B cell (primary cell): ENCODE measurements at regions not wholly inside any gene's neighbourhood (a gene's known extent, or its start where the extent isn't known, plus 50 kb on each side); places are given as distances from the start of the nearest gene placed in this dataset.

Source experiments
- ATAC-seq: fragments of 200-7000 bp; cut with Tn5 transposase; one replicate; pipeline ENCODE4 v1.10.0; 2021; ENCODE audit warnings: low read depth, mild to moderate bottlenecking, moderate number of reproducible peaks, moderate library complexity
- CTCF ChIA-PET: fragments of 350-600 bp; sonication (Branson Sonifier 250); formaldehyde crosslinking; loops from one replicate; lab custom pipeline; 2021; ENCODE audit warnings: antibody characterized with exemption, inconsistent platforms; lab: Charles Lee
- POLR2A ChIA-PET: fragments of 350-600 bp; sonication (Branson Sonifier 250); formaldehyde crosslinking; loops from one replicate; lab custom pipeline; 2021; ENCODE audit warnings: antibody characterized with exemption; lab: Charles Lee
- DNase-seq: peaks from one replicate; pipeline ENCODE4 v3.0.0; 2013
- H2AFZ ChIP-seq: 2 replicates; pipeline ENCODE4 v1.6.1; 2012; ENCODE audit warnings: mild to moderate bottlenecking, low read depth, low read length; ENCODE audit not compliant: insufficient read depth, poor library complexity, severe bottlenecking
- H3K27ac ChIP-seq, 2 donors: 1 replicate in 1 of 2; 2 replicates in 1 of 2; pipeline ENCODE4 v1.5.1; 2012 to 2013; ENCODE audit warnings: low read length in 2 of 2, mild to moderate bottlenecking in 2 of 2, moderate library complexity in 1 of 2
- H3K27me3 ChIP-seq, 4 experiments: fragments of 200-600 bp in 1 of 4; sonication (generic) in 1 of 4; replicated peaks in 1 of 4; 1 replicate in 2 of 4; 2 replicates in 2 of 4; pipeline versions ENCODE4 v1.6.1 to v1.7.0; 2013 to 2016; ENCODE audit warnings: low read length in 3 of 4, mild to moderate bottlenecking in 2 of 4, mixed read lengths in 1 of 4, moderate library complexity in 1 of 4; ENCODE audit not compliant: insufficient read depth in 4 of 4, control insufficient read depth in 3 of 4; ENCODE audit errors: control extremely low read depth in 1 of 4
- H3K36me3 ChIP-seq, 2 experiments: replicated peaks in 1 of 2; 1 replicate in 1 of 2; 2 replicates in 1 of 2; pipeline versions ENCODE4 v1.6.1 to v1.7.1; 2013; ENCODE audit warnings: low read length in 1 of 2; ENCODE audit not compliant: insufficient read depth in 2 of 2, control insufficient read depth in 1 of 2; ENCODE audit errors: control extremely low read depth in 1 of 2, extremely low read depth in 1 of 2
- H3K4me1 ChIP-seq, 2 donors: fragments of 200-600 bp in 1 of 2; sonication (generic) in 1 of 2; 1 replicate in 1 of 2; 2 replicates in 1 of 2; pipeline versions ENCODE4 v1.5.1 to v1.6.1; 2013 to 2017; ENCODE audit warnings: low read length in 2 of 2; ENCODE audit not compliant: control insufficient read depth in 2 of 2, insufficient read depth in 2 of 2
- H3K4me2 ChIP-seq: replicated peaks from 2 replicates; pipeline ENCODE3; 2012; ENCODE audit warnings: mild to moderate bottlenecking, low read depth, low read length; ENCODE audit not compliant: poor library complexity, severe bottlenecking
- H3K4me3 ChIP-seq, 5 experiments: fragments of 200-600 bp in 1 of 5; sonication (generic) in 1 of 5; 1 replicate in 3 of 5; 2 replicates in 2 of 5; pipeline versions ENCODE4 v1.5.1 to v1.7.0; 2011 to 2016; ENCODE audit warnings: low read length in 4 of 5, mild to moderate bottlenecking in 4 of 5, low read depth in 2 of 5, control low read depth in 1 of 5, moderate library complexity in 1 of 5; ENCODE audit not compliant: insufficient read depth in 1 of 5; ENCODE audit errors: control extremely low read depth in 1 of 5, extremely low read depth in 1 of 5
- H3K79me2 ChIP-seq: fragments of 200-600 bp; sonication (generic); one replicate; pipeline ENCODE4 v1.6.0; 2016; ENCODE audit warnings: low read length; ENCODE audit not compliant: control insufficient read depth, insufficient read depth
- H3K9ac ChIP-seq: fragments of 200-600 bp; sonication (generic); 2 replicates; pipeline ENCODE4 v1.6.1; 2017; ENCODE audit warnings: mild to moderate bottlenecking, low read length, moderate library complexity
- H3K9me3 ChIP-seq, 3 donors: one replicate each; pipeline versions ENCODE4 v1.6.1 to v1.7.1; 2013; ENCODE audit warnings: low read length in 2 of 3; ENCODE audit not compliant: control insufficient read depth in 2 of 3, insufficient read depth in 1 of 3; ENCODE audit errors: control extremely low read depth in 1 of 3
- H4K20me1 ChIP-seq: 2 replicates; pipeline ENCODE4 v1.6.0; 2012; ENCODE audit warnings: mild to moderate bottlenecking, low read length; ENCODE audit not compliant: insufficient read depth, control insufficient read depth, poor library complexity, severe bottlenecking
- H3K27ac Mint-ChIP-seq: one replicate; pipeline ENCODE4 v1.8.0; 2021; ENCODE audit warnings: mixed read lengths
- H3K27me3 Mint-ChIP-seq: one replicate; pipeline ENCODE4 v1.8.0; 2021; ENCODE audit warnings: mixed read lengths
- H3K4me1 Mint-ChIP-seq: one replicate; pipeline ENCODE4 v1.8.0; 2021; ENCODE audit warnings: mixed read lengths
- H3K4me3 Mint-ChIP-seq: one replicate; pipeline ENCODE4 v1.8.0; 2021; ENCODE audit warnings: mixed read lengths
- H3K9me3 Mint-ChIP-seq: one replicate; pipeline ENCODE4 v1.8.0; 2022; ENCODE audit warnings: mixed read lengths; ENCODE audit not compliant: insufficient read depth
- CTCF ChIP-seq: fragments of 200-600 bp; IDR thresholded peaks from one replicate; pipeline ENCODE4 v1.8.0; 2022; ENCODE audit warnings: antibody characterized with exemption, mild to moderate bottlenecking
- EZH2 ChIP-seq: IDR thresholded peaks from 2 replicates; pipeline ENCODE4 v1.6.1; 2012; ENCODE audit warnings: borderline replicate concordance, low read depth, mild to moderate bottlenecking, moderate library complexity, low read length; ENCODE audit not compliant: insufficient read depth, poor library complexity, severe bottlenecking
- WGBS: methylation state at CpG from one replicate; pipeline ENCODE4 v1.1.5; 2013; ENCODE audit warnings: missing lambda C conversion rate; ENCODE audit not compliant: insufficient coverage; 5-methylcytosine and 5-hydroxymethylcytosine counted together
- intact Hi-C: fragments of 100-400 bp; cut with micrococcal nuclease; formaldehyde crosslinking; loops from one replicate; pipeline ENCODE4 v1.10.0; 2022

GRCh38 chr4:178316211-178316610 is 874.0 kb upstream of the AGA start:
- Histone ChIP-seq H2AFZ (no peak overlapping the region), H3K9ac (no peak overlapping the region), H4K20me1 (no peaks in the 10 kb centered on the region), H3K27me3 (no peaks in the 10 kb centered on the region), H3K36me3 (no peaks in the 10 kb centered on the region), H3K4me2 (no peak overlapping the region), H3K27ac (no peak overlapping the region), H3K9me3 (peaks cover 0 to 8% (median 0%) of the 10 kb centered on the region in 3 donors), H3K79me2 (no peaks in the 10 kb centered on the region), H3K4me3 (no peak overlapping the region), H3K4me1 (no peaks in the 10 kb centered on the region)
- Mint-ChIP-seq H3K27me3 (no peaks in the 10 kb centered on the region), H3K4me3 (no peak overlapping the region), H3K27ac (no peak overlapping the region), H3K9me3 (peaks cover 9% of the 10 kb centered on the region), H3K4me1 (no peaks in the 10 kb centered on the region)
- intact Hi-C loops, result no loop called here
- DNase-seq (no peak), ATAC-seq (no peak)
- POLR2A ChIA-PET, result no interaction called here
- TF ChIP-seq EZH2 (no peak), CTCF (no peak)
- CTCF ChIA-PET, result no interaction called here
- 0% methylated on average over 1 of the region's 2 CpGs for WGBS

- Histone ChIP-seq H3K4me3 (no peak overlapping the region), H3K36me3 (no peaks in the 10 kb centered on the region), H3K27ac (no peak overlapping the region), H3K9me3 (peaks cover 0 to 8% (median 0%) of the 10 kb centered on the region in 3 donors), H3K9ac (no peak overlapping the region), H3K79me2 (no peaks in the 10 kb centered on the region), H3K4me1 (no peaks in the 10 kb centered on the region), H4K20me1 (no peaks in the 10 kb centered on the region), H2AFZ (no peak overlapping the region), H3K27me3 (no peaks in the 10 kb centered on the region), H3K4me2 (no peak overlapping the region)
- intact Hi-C loops, result no loop called here
- CTCF ChIA-PET, result no interaction called here
- H3K27ac Mint-ChIP-seq, result no peak overlapping the region
- ATAC-seq, result no peak
- no peak overlapping the region for H3K4me3 Mint-ChIP-seq
- WGBS, result no CpG with 5 or more reads among the region's 1 CpG
- no peak for DNase-seq
- peaks cover 10% of the 10 kb centered on the region for H3K9me3 Mint-ChIP-seq
- POLR2A ChIA-PET, result no interaction called here
- no peaks in the 10 kb centered on the region for H3K27me3 Mint-ChIP-seq
- no peaks in the 10 kb centered on the region for H3K4me1 Mint-ChIP-seq
- TF ChIP-seq EZH2 (no peak), CTCF (no peak)
Measured at GRCh38 chr4:178320003-178320402, 877.8 kb upstream of the AGA start.
